H9 (cell line): ENCODE measurements at regions not wholly inside any gene's neighbourhood (a gene's known extent, or its start where the extent isn't known, plus 50 kb on each side); places are given as distances from the start of the nearest gene placed in this dataset.

Experiments
- DNase-seq: peaks from one replicate; pipeline ENCODE4 v3.0.0-alpha.2; 2017
- H2AFZ ChIP-seq: one replicate; pipeline ENCODE4 v1.6.1; 2013; ENCODE audit warnings: mild to moderate bottlenecking, low read length, control low read depth, moderate library complexity
- H2AK5ac ChIP-seq: 2 replicates; pipeline ENCODE4 v1.6.1; 2013; ENCODE audit warnings: low read length, control low read depth, mixed read lengths; ENCODE audit not compliant: insufficient read length
- H2BK120ac ChIP-seq: one replicate; pipeline ENCODE4 v1.6.1; 2013; ENCODE audit warnings: low read depth, mild to moderate bottlenecking, low read length, control low read depth, inconsistent platforms; ENCODE audit not compliant: poor library complexity, severe bottlenecking
- H2BK12ac ChIP-seq: 2 replicates; pipeline ENCODE4 v1.6.1; 2013; ENCODE audit warnings: low read length, control low read depth, mixed read lengths, low read depth; ENCODE audit not compliant: insufficient read length
- H2BK15ac ChIP-seq: 2 replicates; pipeline ENCODE4 v1.6.1; 2013; ENCODE audit warnings: low read depth, low read length, control low read depth
- H2BK20ac ChIP-seq: one replicate; pipeline ENCODE4 v1.6.1; 2013; ENCODE audit warnings: low read depth, mild to moderate bottlenecking, low read length, control low read depth, inconsistent platforms; ENCODE audit not compliant: poor library complexity, severe bottlenecking
- H2BK5ac ChIP-seq: 2 replicates; pipeline ENCODE4 v1.6.1; 2013; ENCODE audit warnings: low read length, control low read depth, mixed read lengths; ENCODE audit not compliant: insufficient read length
- H3K14ac ChIP-seq: 2 replicates; pipeline ENCODE4 v1.6.1; 2013; ENCODE audit warnings: low read length, control low read depth; ENCODE audit not compliant: insufficient read depth
- H3K18ac ChIP-seq: 2 replicates; pipeline ENCODE4 v1.6.1; 2013; ENCODE audit warnings: low read depth, mild to moderate bottlenecking, mixed read lengths, low read length, control low read depth; ENCODE audit not compliant: insufficient read length
- H3K23ac ChIP-seq: 2 replicates; pipeline ENCODE4 v1.6.1; 2013; ENCODE audit warnings: low read length, control low read depth, mixed read lengths, low read depth; ENCODE audit not compliant: insufficient read length
- H3K23me2 ChIP-seq: 2 replicates; pipeline ENCODE4 v1.6.1; 2013; ENCODE audit warnings: low read depth, mild to moderate bottlenecking, mixed read lengths, low read length, control low read depth; ENCODE audit not compliant: insufficient read length, poor library complexity, severe bottlenecking
- H3K27ac ChIP-seq: 2 replicates; pipeline ENCODE4 v1.5.1; 2013; ENCODE audit warnings: low read length, control low read depth, mixed read lengths, low read depth; ENCODE audit not compliant: insufficient read length
- H3K27me3 ChIP-seq: 2 replicates; pipeline ENCODE4 v1.6.1; 2013; ENCODE audit warnings: low read length, control low read depth, inconsistent platforms; ENCODE audit not compliant: insufficient read depth
- H3K4ac ChIP-seq: 2 replicates; pipeline ENCODE4 v1.6.1; 2013; ENCODE audit warnings: low read depth, mild to moderate bottlenecking, control low read depth, inconsistent platforms, low read length, moderate library complexity
- H3K4me1 ChIP-seq: 2 replicates; pipeline ENCODE4 v1.6.1; 2013; ENCODE audit warnings: low read length, control low read depth, inconsistent platforms; ENCODE audit not compliant: insufficient read depth
- H3K4me2 ChIP-seq: 2 replicates; pipeline ENCODE4 v1.6.1; 2013; ENCODE audit warnings: low read length, control low read depth, mixed read lengths; ENCODE audit not compliant: insufficient read length, insufficient read depth
- H3K56ac ChIP-seq: 2 replicates; pipeline ENCODE4 v1.6.1; 2013; ENCODE audit warnings: low read depth, mild to moderate bottlenecking, mixed read lengths, low read length, control low read depth; ENCODE audit not compliant: insufficient read length
- H3K79me1 ChIP-seq: 2 replicates; pipeline ENCODE4 v1.6.1; 2013; ENCODE audit warnings: low read depth, mild to moderate bottlenecking, moderate library complexity, low read length, control low read depth, inconsistent platforms; ENCODE audit not compliant: insufficient read depth, poor library complexity, severe bottlenecking
- H3K79me2 ChIP-seq: 2 replicates; pipeline ENCODE4 v1.6.1; 2013; ENCODE audit warnings: low read length, control low read depth, inconsistent platforms; ENCODE audit not compliant: insufficient read depth
- H3K9ac ChIP-seq: 2 replicates; pipeline ENCODE4 v1.6.1; 2013; ENCODE audit warnings: low read length, control low read depth, mixed read lengths; ENCODE audit not compliant: insufficient read length; ENCODE audit errors: extremely low read depth
- H3K9me3 ChIP-seq: one replicate; pipeline ENCODE4 v1.6.1; 2013; ENCODE audit warnings: low read depth, low read length, inconsistent platforms; ENCODE audit not compliant: control insufficient read depth
- H3T11ph ChIP-seq: one replicate; pipeline ENCODE4 v1.6.1; 2013; ENCODE audit warnings: mild to moderate bottlenecking, low read length, control low read depth, inconsistent platforms
- H4K20me1 ChIP-seq: one replicate; pipeline ENCODE4 v1.6.1; 2013; ENCODE audit not compliant: control insufficient read depth, insufficient read length, insufficient read depth
- H4K5ac ChIP-seq: 2 replicates; pipeline ENCODE4 v1.6.1; 2013; ENCODE audit warnings: low read depth, mild to moderate bottlenecking, mixed read lengths, low read length, control low read depth; ENCODE audit not compliant: insufficient read length
- H4K8ac ChIP-seq: replicated peaks from 2 replicates; pipeline ENCODE4 v1.6.1; 2013; ENCODE audit warnings: low read length, control low read depth, mixed read lengths, low read depth; ENCODE audit not compliant: insufficient read length
- H4K91ac ChIP-seq: 2 replicates; pipeline ENCODE4 v1.6.1; 2013; ENCODE audit warnings: low read depth, mild to moderate bottlenecking, moderate library complexity, mixed read lengths, low read length, control low read depth; ENCODE audit not compliant: insufficient read length
- H3K27ac Mint-ChIP-seq, 3 experiments: 2 replicates in 2 of 3; 3 replicates in 1 of 3; pipeline ENCODE4 v1.8.0; 2020 to 2021; ENCODE audit warnings: mixed read lengths in 3 of 3, mild to moderate bottlenecking in 1 of 3, moderate library complexity in 1 of 3
- H3K27me3 Mint-ChIP-seq: 2 replicates; pipeline ENCODE4 v1.8.0; 2021; ENCODE audit warnings: low read depth, mild to moderate bottlenecking, moderate library complexity, mixed read lengths
- H3K36me3 Mint-ChIP-seq, 3 experiments: 2 replicates in 2 of 3; 3 replicates in 1 of 3; pipeline ENCODE4 v1.8.0; 2020 to 2021; ENCODE audit warnings: low read depth in 3 of 3, mixed read lengths in 3 of 3; ENCODE audit not compliant: insufficient read depth in 1 of 3
- H3K4me1 Mint-ChIP-seq, 2 experiments: 2 replicates each; pipeline ENCODE4 v1.8.0; 2020; ENCODE audit warnings: mixed read lengths in 2 of 2
- H3K4me3 Mint-ChIP-seq, 2 experiments: 2 replicates in 1 of 2; 3 replicates in 1 of 2; pipeline ENCODE4 v1.8.0; 2020 to 2021; ENCODE audit warnings: mild to moderate bottlenecking in 2 of 2, mixed read lengths in 2 of 2, moderate library complexity in 1 of 2
- H3K9me3 Mint-ChIP-seq, 2 experiments: 2 replicates in 1 of 2; 3 replicates in 1 of 2; pipeline ENCODE4 v1.8.0; 2020; ENCODE audit warnings: mild to moderate bottlenecking in 2 of 2, mixed read lengths in 2 of 2, moderate library complexity in 1 of 2
- WGBS: extraction: QIAGEN DNeasy Blood & Tissue Kit; methylation state at CpG from one replicate; pipeline ENCODE4 v1.1.7; 2013; ENCODE audit warnings: missing lambda C conversion rate, low lambda C conversion rate, mixed read lengths; ENCODE audit not compliant: insufficient read length; ENCODE audit errors: extremely low coverage; 5-methylcytosine and 5-hydroxymethylcytosine counted together
- TF ChIP-seq, protein P1 (sequence below): fragments of 200-600 bp; sonication (generic); conservative IDR thresholded peaks from 3 replicates; pipeline ENCODE4 v1.8.0; 2021; ENCODE audit warnings: antibody characterized with exemption, mild to moderate bottlenecking

GRCh38 chr2:15810477-15811150, 129.7 kb upstream of the MYCN start:
- no peak overlapping the region for H2BK120ac ChIP-seq
- peak overlapping the region in 1 of 3 experiments; percentile 81; a peak in 1 of 7 replicates for H3K27ac Mint-ChIP-seq
- no peak overlapping the region for H4K8ac ChIP-seq
- no peak overlapping the region for H3K4me3 Mint-ChIP-seq
- no peaks in the 10 kb centered on the region for H3K9me3 Mint-ChIP-seq
- peaks cover 12% of the 10 kb centered on the region; the same call in 1 of the 2 replicates for H3K4me1 ChIP-seq
- no peak overlapping the region for H2BK5ac ChIP-seq
- no peak overlapping the region for H3K56ac ChIP-seq
- H3K4me1 Mint-ChIP-seq, result peaks cover 49 to 62% of the 10 kb centered on the region in 2 experiments
- H3K23me2 ChIP-seq, result no peaks in the 10 kb centered on the region
- no peak overlapping the region for H3K27ac ChIP-seq
- H3K27me3 ChIP-seq, result no peaks in the 10 kb centered on the region
- H2BK15ac ChIP-seq, result no peak overlapping the region
- no peaks in the 10 kb centered on the region for H4K20me1 ChIP-seq
- H3K4ac ChIP-seq, result no peak overlapping the region
- no peak overlapping the region for H3K18ac ChIP-seq
- no peak overlapping the region for H2AK5ac ChIP-seq
- H3T11ph ChIP-seq, result no peak overlapping the region
- no peaks in the 10 kb centered on the region for H3K9me3 ChIP-seq
- DNase-seq, result no peak
- no peaks in the 10 kb centered on the region for H3K79me2 ChIP-seq
- no peak overlapping the region for H2BK20ac ChIP-seq
- no peak overlapping the region for H3K9ac ChIP-seq
- H4K5ac ChIP-seq, result no peak overlapping the region
- no peaks in the 10 kb centered on the region for H3K79me1 ChIP-seq
- H3K36me3 Mint-ChIP-seq, result no peaks in the 10 kb centered on the region; a peak in 3 of 7 replicates
- H4K91ac ChIP-seq, result no peak overlapping the region
- peaks cover 10% of the 10 kb centered on the region for H3K27me3 Mint-ChIP-seq
- H3K14ac ChIP-seq, result no peak overlapping the region
- no peak overlapping the region for H3K23ac ChIP-seq
- no peak overlapping the region for H2AFZ ChIP-seq
- no peak overlapping the region for H2BK12ac ChIP-seq
- TF ChIP-seq, protein P1, sequence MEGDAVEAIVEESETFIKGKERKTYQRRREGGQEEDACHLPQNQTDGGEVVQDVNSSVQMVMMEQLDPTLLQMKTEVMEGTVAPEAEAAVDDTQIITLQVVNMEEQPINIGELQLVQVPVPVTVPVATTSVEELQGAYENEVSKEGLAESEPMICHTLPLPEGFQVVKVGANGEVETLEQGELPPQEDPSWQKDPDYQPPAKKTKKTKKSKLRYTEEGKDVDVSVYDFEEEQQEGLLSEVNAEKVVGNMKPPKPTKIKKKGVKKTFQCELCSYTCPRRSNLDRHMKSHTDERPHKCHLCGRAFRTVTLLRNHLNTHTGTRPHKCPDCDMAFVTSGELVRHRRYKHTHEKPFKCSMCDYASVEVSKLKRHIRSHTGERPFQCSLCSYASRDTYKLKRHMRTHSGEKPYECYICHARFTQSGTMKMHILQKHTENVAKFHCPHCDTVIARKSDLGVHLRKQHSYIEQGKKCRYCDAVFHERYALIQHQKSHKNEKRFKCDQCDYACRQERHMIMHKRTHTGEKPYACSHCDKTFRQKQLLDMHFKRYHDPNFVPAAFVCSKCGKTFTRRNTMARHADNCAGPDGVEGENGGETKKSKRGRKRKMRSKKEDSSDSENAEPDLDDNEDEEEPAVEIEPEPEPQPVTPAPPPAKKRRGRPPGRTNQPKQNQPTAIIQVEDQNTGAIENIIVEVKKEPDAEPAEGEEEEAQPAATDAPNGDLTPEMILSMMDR, result no peak
- WGBS, result no CpG with 5 or more reads among the region's 12 CpGs
- H3K4me2 ChIP-seq, result no peak overlapping the region
